ENCODE measurements at regions not wholly inside any gene's neighbourhood (a gene's known extent, or its start where the extent isn't known, plus 50 kb on each side); places are given as distances from the start of the nearest gene placed in this dataset.

DNA sequence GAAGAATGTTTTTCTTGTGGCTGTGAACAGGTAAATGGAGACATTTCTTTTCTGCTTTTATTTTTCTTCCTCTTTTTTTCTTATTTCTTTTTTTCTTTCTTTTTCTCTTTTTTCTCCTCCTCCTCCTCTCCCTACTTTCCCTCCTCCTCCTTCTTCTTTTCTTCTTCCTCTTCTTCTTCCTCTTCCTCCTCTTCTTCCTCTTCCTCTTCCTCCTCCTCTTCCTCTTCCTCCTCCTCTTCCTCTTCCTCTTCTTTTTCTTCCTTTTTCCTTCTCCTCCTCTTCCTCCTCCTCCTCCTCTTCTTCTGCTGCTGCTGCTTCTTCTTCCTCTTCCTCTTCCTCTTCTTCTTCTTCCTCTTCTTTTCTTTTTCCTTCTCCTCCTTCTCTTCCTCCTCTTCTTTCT lies 65.3 kb upstream of the NTRK2 start:
- Mint-ChIP-seq H3K4me3 (no peak overlapping the region), H3K9me3 (no peaks in the 10 kb centered on the region), H3K36me3 (ENCODE audit: low read depth) (no peaks in the 10 kb centered on the region), H3K27me3 (no peaks in the 10 kb centered on the region), H3K4me1 (ENCODE audit: low read depth) (no peaks in the 10 kb centered on the region), H3K27ac (no peak overlapping the region)
- intact Hi-C loops (cut with micrococcal nuclease) = no loop called here
- ATAC-seq (no peak), DNase-seq (no peak)
- CTCF ChIA-PET = no interaction called here
- POLR2A ChIA-PET = no interaction called here
- TF ChIP-seq, protein P1, sequence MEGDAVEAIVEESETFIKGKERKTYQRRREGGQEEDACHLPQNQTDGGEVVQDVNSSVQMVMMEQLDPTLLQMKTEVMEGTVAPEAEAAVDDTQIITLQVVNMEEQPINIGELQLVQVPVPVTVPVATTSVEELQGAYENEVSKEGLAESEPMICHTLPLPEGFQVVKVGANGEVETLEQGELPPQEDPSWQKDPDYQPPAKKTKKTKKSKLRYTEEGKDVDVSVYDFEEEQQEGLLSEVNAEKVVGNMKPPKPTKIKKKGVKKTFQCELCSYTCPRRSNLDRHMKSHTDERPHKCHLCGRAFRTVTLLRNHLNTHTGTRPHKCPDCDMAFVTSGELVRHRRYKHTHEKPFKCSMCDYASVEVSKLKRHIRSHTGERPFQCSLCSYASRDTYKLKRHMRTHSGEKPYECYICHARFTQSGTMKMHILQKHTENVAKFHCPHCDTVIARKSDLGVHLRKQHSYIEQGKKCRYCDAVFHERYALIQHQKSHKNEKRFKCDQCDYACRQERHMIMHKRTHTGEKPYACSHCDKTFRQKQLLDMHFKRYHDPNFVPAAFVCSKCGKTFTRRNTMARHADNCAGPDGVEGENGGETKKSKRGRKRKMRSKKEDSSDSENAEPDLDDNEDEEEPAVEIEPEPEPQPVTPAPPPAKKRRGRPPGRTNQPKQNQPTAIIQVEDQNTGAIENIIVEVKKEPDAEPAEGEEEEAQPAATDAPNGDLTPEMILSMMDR (IDR thresholded peaks at IDR 0.05) = no peak

DNA sequence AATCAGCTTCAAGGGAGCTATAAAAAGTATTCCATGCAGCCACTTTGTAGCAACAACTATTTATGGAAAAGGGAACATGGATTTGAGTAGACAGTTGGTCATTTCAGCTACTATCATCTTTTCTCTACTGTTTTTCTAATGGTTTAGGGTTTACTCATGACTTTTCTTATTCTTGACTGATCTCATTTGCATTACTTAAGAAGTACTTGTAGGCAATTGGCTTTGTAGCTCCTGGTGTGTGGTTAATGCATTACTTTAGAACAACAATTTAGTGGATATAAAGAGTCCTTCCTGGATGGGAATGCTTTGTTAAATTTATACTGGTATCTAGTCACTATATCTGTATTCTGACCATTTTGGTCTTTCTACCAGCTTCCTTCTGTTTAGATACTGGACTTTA lies 59.8 kb upstream of the NTRK2 start:
- no peak for ATAC-seq
- CTCF ChIA-PET = interaction anchor here (1.1 kb wide), 1 partner anchor 205 kb away, joined by 4 read pairs; no protein-coding TSS in a partner anchor
- POLR2A ChIA-PET = no interaction called here
- intact Hi-C loops (cut with micrococcal nuclease) = no loop called here
- TF ChIP-seq, protein P1 (IDR thresholded peaks at IDR 0.05) = no peak
- Mint-ChIP-seq H3K4me3 (no peak overlapping the region), H3K36me3 (ENCODE audit: low read depth) (no peaks in the 10 kb centered on the region), H3K4me1 (ENCODE audit: low read depth) (no peaks in the 10 kb centered on the region), H3K9me3 (no peaks in the 10 kb centered on the region), H3K27me3 (no peaks in the 10 kb centered on the region), H3K27ac (no peak overlapping the region)
- no peak for DNase-seq

DNA sequence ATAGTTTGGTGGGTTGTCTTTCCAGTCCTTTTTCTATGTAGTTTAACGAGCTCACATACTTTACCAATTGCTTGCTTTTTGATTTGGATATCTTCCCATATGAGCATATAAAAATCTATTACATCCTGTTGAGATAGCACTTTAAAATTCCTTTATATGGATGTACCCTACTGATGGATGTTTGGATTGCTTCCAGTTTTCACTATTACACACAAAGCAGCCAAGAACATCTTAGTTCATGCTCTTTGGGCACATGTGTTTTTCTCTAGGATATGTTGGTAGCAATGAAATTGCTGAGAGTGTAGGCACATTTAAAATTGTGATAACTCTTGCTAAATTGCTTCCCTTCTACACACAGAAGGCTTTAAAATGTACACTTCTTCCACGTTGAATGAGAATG lies 56.1 kb upstream of the NTRK2 start:
- Mint-ChIP-seq H3K36me3 (ENCODE audit: low read depth) (no peaks in the 10 kb centered on the region), H3K4me3 (no peak overlapping the region), H3K27ac (no peak overlapping the region), H3K4me1 (ENCODE audit: low read depth) (no peaks in the 10 kb centered on the region), H3K9me3 (no peaks in the 10 kb centered on the region), H3K27me3 (no peaks in the 10 kb centered on the region)
- TF ChIP-seq, protein P1 (IDR thresholded peaks at IDR 0.05) = no peak
- ATAC-seq (no peak), DNase-seq (no peak)
- intact Hi-C loops (cut with micrococcal nuclease) = no loop called here
- POLR2A ChIA-PET = no interaction called here
- CTCF ChIA-PET = no interaction called here

DNA sequence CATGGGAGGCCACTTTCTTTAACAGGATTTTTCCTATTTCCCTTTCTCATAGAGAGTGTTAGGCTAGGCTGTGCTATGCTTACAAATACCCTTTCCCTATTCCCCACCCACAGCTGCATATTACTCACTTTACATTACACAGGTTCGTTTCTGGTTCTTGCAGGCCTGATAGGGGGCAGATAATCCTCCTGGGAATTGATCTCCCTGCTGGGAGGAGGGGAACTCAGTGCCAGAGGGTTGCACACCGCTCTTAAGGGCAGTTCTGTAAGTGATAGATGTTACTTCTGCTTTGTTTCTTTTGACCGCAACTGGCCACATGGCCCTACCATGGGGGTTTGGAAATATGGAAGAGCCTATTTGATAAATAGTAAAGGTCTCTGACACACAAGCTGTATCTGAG lies 54.0 kb upstream of the NTRK2 start:
- H3K4me3 Mint-ChIP-seq = no peak overlapping the region
- no peaks in the 10 kb centered on the region for H3K4me1 Mint-ChIP-seq (ENCODE audit: low read depth)
- H3K27ac Mint-ChIP-seq = no peak overlapping the region
- CTCF ChIA-PET = interaction anchor here (0.5 kb wide), 1 partner anchor 956 kb away, joined by 3 read pairs; no protein-coding TSS in a partner anchor
- POLR2A ChIA-PET = no interaction called here
- intact Hi-C loops (cut with micrococcal nuclease) = no loop called here
- DNase-seq (no peak), ATAC-seq (no peak)
- H3K36me3 Mint-ChIP-seq (ENCODE audit: low read depth) = no peaks in the 10 kb centered on the region
- TF ChIP-seq, protein P1 (IDR thresholded peaks at IDR 0.05) = no peak
- no peaks in the 10 kb centered on the region for H3K9me3 Mint-ChIP-seq
- H3K27me3 Mint-ChIP-seq = no peaks in the 10 kb centered on the region

DNA sequence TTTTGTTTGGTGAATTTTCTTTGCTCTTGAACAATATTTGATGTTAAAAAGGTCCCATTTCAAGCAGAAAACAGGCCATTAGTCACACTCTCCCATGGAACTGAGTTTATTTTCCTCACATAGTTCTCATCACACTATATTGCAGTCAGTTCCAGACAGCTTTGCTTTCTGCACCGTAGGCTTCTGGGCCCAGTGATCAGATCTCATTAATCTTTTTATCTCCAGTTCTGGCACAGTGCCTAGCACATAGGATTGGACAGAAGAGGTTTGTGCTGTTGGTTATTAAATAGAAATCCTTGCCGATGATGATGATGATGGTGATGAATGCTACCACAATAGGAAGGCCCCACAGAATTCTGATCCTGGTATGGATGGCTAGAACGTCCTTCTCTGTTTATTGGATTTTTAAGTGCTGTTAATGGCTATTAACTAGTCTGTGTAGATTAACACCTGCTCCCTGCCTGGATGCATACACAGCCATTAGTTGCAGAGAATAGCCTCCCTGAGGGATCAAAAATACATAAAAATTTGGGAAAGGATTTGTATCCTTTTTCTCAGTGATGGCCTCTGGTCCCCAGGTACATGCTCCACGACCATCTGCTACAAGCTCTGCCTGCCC lies 52.0 kb upstream of the NTRK2 start:
- TF ChIP-seq, protein P1 (IDR thresholded peaks at IDR 0.05) = no peak
- POLR2A ChIA-PET = no interaction called here
- H3K27me3 Mint-ChIP-seq = no peaks in the 10 kb centered on the region
- no peaks in the 10 kb centered on the region for H3K4me1 Mint-ChIP-seq (ENCODE audit: low read depth)
- no peak for ATAC-seq
- DNase-seq = no peak
- no peak overlapping the region for H3K4me3 Mint-ChIP-seq
- H3K36me3 Mint-ChIP-seq (ENCODE audit: low read depth) = no peaks in the 10 kb centered on the region
- no peaks in the 10 kb centered on the region for H3K9me3 Mint-ChIP-seq
- CTCF ChIA-PET = interaction anchor here (0.7 kb wide), 1 partner anchor 457 kb away, joined by 3 read pairs; no protein-coding TSS in a partner anchor
- intact Hi-C loops (cut with micrococcal nuclease) = no loop called here
- no peak overlapping the region for H3K27ac Mint-ChIP-seq

All from activated CD8-positive, alpha-beta T cell treated with anti-CD3 and anti-CD28 coated beads for 36 hours (primary cell).